ENCODE measurements at regions not wholly inside any gene's neighbourhood (a gene's known extent, or its start where the extent isn't known, plus 50 kb on each side); places are given as distances from the start of the nearest gene placed in this dataset.

DNA sequence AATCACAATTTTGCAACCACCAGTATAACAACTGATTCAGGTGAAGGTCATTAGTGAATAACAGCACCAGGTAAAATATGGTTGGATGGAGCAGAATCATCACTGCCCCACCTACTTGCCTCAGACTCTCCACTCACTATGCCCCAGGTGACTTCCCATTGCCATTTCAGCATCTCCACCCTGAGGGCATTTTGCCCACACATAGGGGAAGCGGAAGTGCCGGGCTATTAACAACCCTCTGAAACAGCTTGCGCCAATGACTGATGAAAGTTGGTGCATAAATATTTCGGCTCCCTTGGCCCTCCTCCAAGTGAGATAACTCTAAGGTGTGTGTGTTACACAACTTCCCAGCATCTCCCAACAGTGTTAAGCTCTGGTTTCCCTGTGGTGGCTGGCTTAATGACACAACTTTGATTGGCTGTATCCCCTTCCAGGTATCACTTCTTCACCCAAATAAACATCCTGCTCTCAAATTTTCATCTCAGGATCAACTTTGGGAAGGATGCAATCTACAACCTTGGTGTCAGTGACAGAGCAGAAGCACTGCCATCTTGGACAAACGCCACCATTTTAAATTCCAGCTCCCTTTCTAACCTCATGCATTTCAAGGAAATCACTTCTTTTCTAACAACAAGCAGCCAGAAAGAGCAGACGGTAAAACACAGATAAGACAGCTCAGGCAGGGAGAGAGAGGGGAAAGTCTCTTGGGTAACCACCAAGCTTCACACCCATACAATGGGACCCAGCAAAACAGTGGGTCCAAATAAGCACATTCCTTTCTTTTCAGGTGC lies 73.6 kb upstream of the PPP2R5C start:
- Histone ChIP-seq H2BK120ac (replicated peaks; ENCODE audit: low read depth, low read length) (no peak overlapping the region), H2AFZ (ENCODE audit: low read length) (no peak overlapping the region), H2BK5ac (ENCODE audit: low read depth, low read length) (no peak overlapping the region), H4K91ac (replicated peaks; ENCODE audit: insufficient read length, low read length) (no peak overlapping the region), H3K27ac (ENCODE audit: low read depth, low read length) (no peak overlapping the region), H3K4me2 (ENCODE audit: insufficient read depth in 1 of 2, low read depth in 2 of 2, low read length in 2 of 2) (no peak overlapping the region), H3K79me2 (ENCODE audit: control insufficient read depth in 1 of 2, insufficient read depth in 2 of 2, low read length in 2 of 2) (peaks cover 0 to 4% of the 10 kb centered on the region in 2 experiments; a peak in 2 of 4 replicates), H3K23ac (ENCODE audit: insufficient read length) (no peak overlapping the region), H3K4me3 (ENCODE audit: extremely low read depth in 1 of 4, insufficient read depth in 2 of 4, low read depth in 3 of 4, low read length in 4 of 4) (no peak overlapping the region), H3K9me3 (ENCODE audit: insufficient read depth in 2 of 2, low read depth in 1 of 2, low read length in 1 of 2) (peaks cover 0 to 9% of the 10 kb centered on the region in 2 experiments; a peak in 1 of 4 replicates), H3K4ac (replicated peaks; ENCODE audit: insufficient read length, low read depth, low read length) (no peak overlapping the region), H3K4me1 (replicated peaks in 1 of 4; ENCODE audit: control insufficient read depth in 3 of 4, insufficient read depth in 4 of 4, low read length in 3 of 4) (peaks cover 0 to 4% (median 0%) of the 10 kb centered on the region in 4 experiments; a peak in 3 of 7 replicates), H3K14ac (ENCODE audit: insufficient read length) (no peak overlapping the region), H3K36me3 (ENCODE audit: control insufficient read depth in 2 of 4, insufficient read depth in 4 of 4, low read length in 3 of 4) (no peaks in the 10 kb centered on the region), H3K9ac (replicated peaks in 1 of 4; ENCODE audit: extremely low read depth in 1 of 4, low read depth in 3 of 4, low read length in 3 of 4) (no peak overlapping the region), H4K5ac (ENCODE audit: insufficient read length, low read depth, low read length) (no peak overlapping the region), H3K18ac (ENCODE audit: extremely low read depth, low read length) (no peak overlapping the region), H4K8ac (ENCODE audit: extremely low read depth, insufficient read depth, low read length) (no peak overlapping the region), H2BK15ac (ENCODE audit: low read length) (no peak overlapping the region), H3K79me1 (ENCODE audit: low read depth, low read length) (no peaks in the 10 kb centered on the region), H3K56ac (replicated peaks; ENCODE audit: insufficient read length, low read depth, low read length) (no peak overlapping the region), H2BK20ac (ENCODE audit: low read length) (no peak overlapping the region), H3K23me2 (ENCODE audit: low read depth, low read length) (peaks cover 4% of the 10 kb centered on the region), H4K20me1 (replicated peaks in 1 of 2; ENCODE audit: control insufficient read depth in 1 of 2, insufficient read depth in 2 of 2, low read length in 2 of 2) (peaks cover 0 to 4% of the 10 kb centered on the region in 2 experiments), H3K27me3 (replicated peaks in 1 of 4; ENCODE audit: control insufficient read depth in 3 of 4, extremely low read depth in 1 of 4, insufficient read depth in 3 of 4, low read length in 3 of 4) (peaks cover 14 to 50% (median 42%) of the 10 kb centered on the region in 4 experiments; a peak in 6 of 7 replicates), H2AK5ac (ENCODE audit: low read depth, low read length) (no peak overlapping the region), H2BK12ac (ENCODE audit: low read depth, low read length) (no peak overlapping the region)
- no peak for DNase-seq (ENCODE audit: low read depth in 1 of 2, low spot score in 2 of 2)
- FAIRE-seq, result no peak
- TF ChIP-seq SRF (IDR thresholded peaks at IDR 0.05; ENCODE audit: low read depth, low read length) (no peak), NRF1 (IDR thresholded peaks at IDR 0.05; ENCODE audit: low read depth, low read length) (no peak), ASH2L (IDR thresholded peaks at IDR 0.05; ENCODE audit: low read length) (no peak), YY1 (IDR thresholded peaks at IDR 0.05; ENCODE audit: low read depth, low read length) (no peak)
- WGBS, 2 experiments (ENCODE audit: extremely low coverage in 1 of 2, insufficient coverage in 1 of 2, insufficient read length in 1 of 2, insufficient replicate concordance in 2 of 2, low coverage in 1 of 2, low lambda C conversion rate in 2 of 2, missing lambda C conversion rate in 1 of 2), result 88% methylated on average over 6 of the region's 6 CpGs; no CpG with 5 or more reads in 1 of the 2 experiments
- ChIA-PET POLR2A (ENCODE audit: partially characterized antibody) (no interaction called here), CTCF (ENCODE audit: partially characterized antibody) (interaction anchor here (1.6 kb wide), 1 partner anchor 12 kb away, joined by 5 read pairs; no protein-coding TSS in a partner anchor)
